GM21381 (cell line): ENCODE measurements at regions not wholly inside any gene's neighbourhood (a gene's known extent, or its start where the extent isn't known, plus 50 kb on each side); places are given as distances from the start of the nearest gene placed in this dataset.
A peak's percentile ranks its signal among the peaks of the same experiment; 100 is the strongest.
"Not testable (repeated sequence)": the region's sequence is repeated elsewhere in the genome, so short reads cannot be mapped to it uniquely, and the experiment has no call there.

Source experiments
- ATAC-seq: cut with Tn5 transposase; IDR thresholded peaks from one replicate; pipeline ENCODE4 v1.9.1; 2021; ENCODE audit warnings: mild to moderate bottlenecking, moderate library complexity; ENCODE audit not compliant: unreplicated experiment

- ATAC-seq: no peak
Measured at GRCh38 chr6:126661646-126662045, 321.7 kb downstream of the CENPW start.

- ATAC-seq: no peak
Measured at GRCh38 chr6:126662966-126663365, 323.1 kb downstream of the CENPW start.

GRCh38 chr6:126664271-126664670 is 324.4 kb downstream of the CENPW start:
- ATAC-seq: no peak

- no peak for ATAC-seq
Measured at GRCh38 chr6:126665551-126665950, 325.6 kb downstream of the CENPW start.

- no peak for ATAC-seq
Measured at GRCh38 chr6:126667071-126667470, 327.2 kb downstream of the CENPW start.

GRCh38 chr6:126667728-126668127 is 327.8 kb downstream of the CENPW start:
- no peak for ATAC-seq

- peak; percentile 92 for ATAC-seq
Measured at GRCh38 chr6:126672649-126673048, 332.7 kb downstream of the CENPW start.

GRCh38 chr6:126673749-126674148 is 333.8 kb downstream of the CENPW start:
- ATAC-seq: not testable (repeated sequence)

GRCh38 chr6:126682440-126682839 is 342.5 kb downstream of the CENPW start:
- ATAC-seq: no peak

- ATAC-seq: no peak
Measured at GRCh38 chr6:126685182-126685581, 345.3 kb downstream of the CENPW start.

GRCh38 chr6:126696921-126697693 is 357.2 kb downstream of the CENPW start:
- no peak for ATAC-seq

GRCh38 chr6:126698732-126699240 is 358.9 kb downstream of the CENPW start:
- no peak for ATAC-seq

- ATAC-seq: no peak
Measured at GRCh38 chr6:126701676-126702560, 362.0 kb downstream of the CENPW start.

- ATAC-seq: no peak
Measured at GRCh38 chr6:126716032-126716431, 376.1 kb downstream of the CENPW start.

- no peak for ATAC-seq
Measured at GRCh38 chr6:126716826-126717509, 377.1 kb downstream of the CENPW start.

GRCh38 chr6:126718600-126719327 is 378.8 kb downstream of the CENPW start:
- peak; percentile 92 for ATAC-seq

GRCh38 chr6:126720304-126720703 is 380.4 kb downstream of the CENPW start:
- no peak for ATAC-seq

- no peak for ATAC-seq
Measured at GRCh38 chr6:126721581-126722160, 381.8 kb downstream of the CENPW start.

- ATAC-seq: no peak
Measured at GRCh38 chr6:126722411-126722810, 382.5 kb downstream of the CENPW start.

- no peak for ATAC-seq
Measured at GRCh38 chr6:126723541-126724170, 383.7 kb downstream of the CENPW start.
